ENCODE measurements at regions not wholly inside any gene's neighbourhood (a gene's known extent, or its start where the extent isn't known, plus 50 kb on each side); places are given as distances from the start of the nearest gene placed in this dataset.

- H3K27me3 Mint-ChIP-seq (ENCODE audit: low read depth), result no peaks in the 10 kb centered on the region
- Histone ChIP-seq H3K4me2 (ENCODE audit: insufficient read depth, insufficient read length, low read length) (no peak overlapping the region), H4K5ac (ENCODE audit: insufficient read length, low read depth, low read length) (no peak overlapping the region), H3K79me2 (ENCODE audit: insufficient read depth, low read length) (no peaks in the 10 kb centered on the region), H4K8ac (replicated peaks; ENCODE audit: insufficient read length, low read depth, low read length) (no peak overlapping the region), H3K23me2 (ENCODE audit: insufficient read length, low read depth, low read length, poor library complexity, severe bottlenecking) (no peaks in the 10 kb centered on the region), H2AK5ac (ENCODE audit: insufficient read length, low read length) (no peak overlapping the region), H4K20me1 (ENCODE audit: control insufficient read depth, insufficient read depth, insufficient read length) (no peaks in the 10 kb centered on the region), H3K27ac (ENCODE audit: insufficient read length, low read depth, low read length) (no peak overlapping the region), H3K18ac (ENCODE audit: insufficient read length, low read depth, low read length) (no peak overlapping the region), H3K23ac (ENCODE audit: insufficient read length, low read depth, low read length) (no peak overlapping the region), H2BK20ac (ENCODE audit: low read depth, low read length, poor library complexity, severe bottlenecking) (no peak overlapping the region), H2BK120ac (ENCODE audit: low read depth, low read length, poor library complexity, severe bottlenecking) (no peak overlapping the region), H2BK15ac (ENCODE audit: low read depth, low read length) (no peak overlapping the region), H2AFZ (ENCODE audit: low read length) (no peak overlapping the region), H4K91ac (ENCODE audit: insufficient read length, low read depth, low read length) (no peak overlapping the region), H3K9ac (ENCODE audit: extremely low read depth, insufficient read length, low read length) (no peak overlapping the region), H3K9me3 (ENCODE audit: control insufficient read depth, low read depth, low read length) (no peaks in the 10 kb centered on the region), H3T11ph (ENCODE audit: low read length) (no peak overlapping the region), H3K4ac (ENCODE audit: low read depth, low read length) (no peak overlapping the region), H3K56ac (ENCODE audit: insufficient read length, low read depth, low read length) (no peak overlapping the region), H3K4me1 (ENCODE audit: insufficient read depth, low read length) (peaks cover 3% of the 10 kb centered on the region; the same call in 1 of the 2 replicates), H3K14ac (ENCODE audit: insufficient read depth, low read length) (no peak overlapping the region), H3K79me1 (ENCODE audit: insufficient read depth, low read depth, low read length, poor library complexity, severe bottlenecking) (no peaks in the 10 kb centered on the region), H3K27me3 (ENCODE audit: insufficient read depth, low read length) (no peaks in the 10 kb centered on the region), H2BK5ac (ENCODE audit: insufficient read length, low read length) (no peak overlapping the region), H2BK12ac (ENCODE audit: insufficient read length, low read depth, low read length) (no peak overlapping the region)
- no CpG with 5 or more reads among the region's 4 CpGs for WGBS (ENCODE audit: extremely low coverage, insufficient read length, low lambda C conversion rate)
- H3K27ac Mint-ChIP-seq, result no peak overlapping the region
- peaks cover 0 to 2% of the 10 kb centered on the region in 2 experiments; a peak in 1 of 5 replicates for H3K9me3 Mint-ChIP-seq
- H3K4me1 Mint-ChIP-seq, result peaks cover 14 to 31% of the 10 kb centered on the region in 2 experiments
- H3K4me3 Mint-ChIP-seq, result no peak overlapping the region
- TF ChIP-seq CTCF (conservative IDR thresholded peaks at IDR 0.05), result no peak
- H3K36me3 Mint-ChIP-seq (ENCODE audit: insufficient read depth in 1 of 3, low read depth in 3 of 3), result peaks cover 0 to 1% (median under 1%) of the 10 kb centered on the region in 3 experiments; a peak in 3 of 7 replicates
- DNase-seq, result no peak
Observed at GRCh38 chr11:96595011-96595410, 205.2 kb downstream of the JRKL start.
